Right kidney (tissue), 1 donor: ENCODE measurements at regions not wholly inside any gene's neighbourhood (a gene's known extent, or its start where the extent isn't known, plus 50 kb on each side); places are given as distances from the start of the nearest gene placed in this dataset.

Source experiments
- DNase-seq: peaks from one replicate; pipeline ENCODE4 v3.0.0-alpha.2; 2016

DNA sequence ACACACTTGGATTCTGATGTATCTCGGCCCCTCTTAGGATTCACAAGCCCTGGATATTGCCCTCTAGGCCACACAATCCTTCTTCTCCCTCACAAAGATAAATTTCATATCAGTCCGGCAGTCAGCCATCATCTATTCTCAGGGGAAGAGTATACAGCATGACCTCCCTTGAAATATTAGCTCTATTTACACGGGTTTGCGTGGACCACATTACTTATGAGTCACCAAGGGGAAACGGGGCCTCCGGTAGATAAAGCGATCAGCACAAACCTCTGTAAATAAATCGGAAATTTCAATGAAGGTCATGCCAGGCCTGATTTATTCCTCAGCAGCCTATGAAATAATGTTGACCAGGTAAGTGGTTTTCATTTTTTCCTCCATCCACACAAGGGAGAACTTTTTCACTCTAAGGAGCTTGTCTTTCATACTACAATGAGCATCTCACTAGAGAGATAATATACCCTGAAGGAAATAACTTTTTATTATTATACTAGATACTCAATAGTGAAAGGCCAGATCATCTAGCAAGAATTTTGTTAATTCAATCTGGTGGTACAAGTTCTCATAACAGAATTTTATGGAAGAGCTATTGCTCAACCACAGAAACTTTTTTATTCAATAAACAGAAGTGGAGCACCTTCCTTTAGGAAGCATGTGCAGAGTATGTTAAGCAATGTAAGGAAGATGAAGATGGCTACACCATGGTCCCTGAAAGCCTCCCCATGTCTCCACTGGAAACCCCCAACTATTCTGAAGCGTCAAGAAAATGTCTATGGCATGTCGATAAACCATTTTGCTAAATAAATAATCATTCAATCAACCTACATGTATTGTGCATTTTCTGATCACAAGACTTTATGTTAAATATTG is 125.2 kb upstream of the PIK3C3 start:
- DNase-seq = no peak

DNA sequence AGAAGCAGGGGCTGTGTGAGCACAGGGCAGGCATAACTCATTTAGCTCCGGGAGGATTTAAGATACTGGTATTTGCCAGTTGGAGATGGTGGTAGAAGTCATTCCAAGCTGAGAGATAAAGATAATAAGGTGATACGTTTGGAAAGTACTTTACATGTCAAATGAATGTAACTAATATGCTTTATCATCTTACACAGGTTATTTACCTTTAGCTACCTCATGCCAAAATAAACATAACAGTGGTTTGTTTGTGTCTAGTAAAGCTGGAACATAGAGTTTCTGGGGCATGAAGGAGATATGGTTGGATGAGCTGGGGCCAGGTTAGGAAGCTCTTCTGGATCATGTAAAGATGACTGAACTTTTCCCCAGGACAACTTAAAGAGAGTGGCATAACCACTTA is 126.9 kb upstream of the PIK3C3 start:
- no peak for DNase-seq

DNA sequence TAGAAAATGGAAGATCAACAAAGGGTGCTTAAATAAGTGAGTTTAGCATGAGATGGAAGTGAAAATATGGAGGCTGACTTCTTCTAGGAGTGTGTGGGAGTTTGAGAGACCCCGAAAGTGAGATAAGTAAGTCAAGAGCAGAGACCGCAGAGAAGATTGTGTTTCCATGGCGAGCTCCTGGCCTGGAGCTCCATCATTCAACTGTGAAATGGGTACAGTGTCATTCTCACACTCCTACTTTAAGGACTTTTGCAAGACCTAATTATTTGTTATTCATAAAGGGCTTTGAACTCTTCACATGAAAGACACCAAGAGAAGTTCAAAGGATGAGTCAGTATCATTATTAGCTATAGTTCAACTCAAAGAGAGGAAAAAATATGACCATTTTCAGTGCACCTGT is 134.2 kb upstream of the PIK3C3 start:
- DNase-seq = no peak

DNA sequence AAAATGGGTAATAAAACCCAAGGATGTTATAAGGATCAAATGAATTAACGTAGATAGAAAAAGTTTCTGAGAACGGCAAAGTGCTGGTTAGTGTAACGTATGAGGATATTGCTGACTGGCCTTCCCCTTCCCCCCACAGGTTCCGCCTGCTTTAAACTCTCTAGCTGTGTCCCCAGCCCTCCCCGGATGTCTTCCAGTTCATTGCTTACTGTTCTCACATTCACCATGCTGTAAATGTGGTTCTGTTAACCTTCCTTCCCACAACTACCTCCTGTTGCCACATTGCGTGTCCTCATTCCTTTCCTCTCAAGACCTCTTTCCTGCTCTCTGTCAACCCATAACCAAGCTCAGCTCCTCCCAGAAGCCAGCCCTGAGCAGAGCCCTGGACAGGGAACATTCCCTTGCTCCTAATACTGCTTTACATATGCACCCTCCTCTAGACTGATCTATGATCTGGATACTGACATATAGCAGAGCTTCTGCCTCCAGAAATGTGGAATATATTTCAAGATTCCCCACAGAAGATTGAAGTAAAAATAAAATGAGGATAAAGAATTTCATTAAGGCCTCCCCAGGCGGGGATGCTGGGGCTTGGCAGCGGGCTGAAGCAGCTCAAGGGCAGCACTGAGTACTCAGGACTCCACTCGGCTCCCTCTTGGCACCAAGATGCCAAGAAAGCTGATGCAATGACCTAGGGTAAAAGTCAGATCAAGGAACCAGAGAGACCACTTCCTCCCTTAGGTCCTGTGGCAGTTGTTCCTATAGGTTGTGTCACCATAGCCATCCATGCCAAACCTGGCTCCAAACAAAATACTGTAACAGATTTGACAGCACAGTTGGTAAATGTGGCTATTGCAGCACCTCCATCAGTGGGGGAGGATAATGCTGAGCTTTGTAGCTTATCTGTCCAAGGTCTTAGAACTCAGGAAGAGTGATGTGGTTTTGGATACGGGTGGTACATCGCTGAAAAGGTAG is 136.4 kb upstream of the PIK3C3 start:
- no peak for DNase-seq

GRCh38 chr18:41814651-41815050 is 140.4 kb upstream of the PIK3C3 start:
- no peak for DNase-seq

- no peak for DNase-seq
These were observed 145.4 kb upstream of the PIK3C3 start for GRCh38 chr18:41809652-41810051.

GRCh38 chr18:41805341-41805740 is 149.7 kb upstream of the PIK3C3 start:
- DNase-seq = no peak

GRCh38 chr18:41798879-41799278 is 156.2 kb upstream of the PIK3C3 start:
- DNase-seq = no peak

GRCh38 chr18:41790687-41791086 is 164.3 kb upstream of the PIK3C3 start:
- no peak for DNase-seq

GRCh38 chr18:41789001-41789400 is 166.0 kb upstream of the PIK3C3 start:
- DNase-seq = no peak

- DNase-seq = no peak
These were observed 171.2 kb upstream of the PIK3C3 start for GRCh38 chr18:41783879-41784278.

GRCh38 chr18:41783065-41783818 is 171.8 kb upstream of the PIK3C3 start:
- DNase-seq = no peak

DNA sequence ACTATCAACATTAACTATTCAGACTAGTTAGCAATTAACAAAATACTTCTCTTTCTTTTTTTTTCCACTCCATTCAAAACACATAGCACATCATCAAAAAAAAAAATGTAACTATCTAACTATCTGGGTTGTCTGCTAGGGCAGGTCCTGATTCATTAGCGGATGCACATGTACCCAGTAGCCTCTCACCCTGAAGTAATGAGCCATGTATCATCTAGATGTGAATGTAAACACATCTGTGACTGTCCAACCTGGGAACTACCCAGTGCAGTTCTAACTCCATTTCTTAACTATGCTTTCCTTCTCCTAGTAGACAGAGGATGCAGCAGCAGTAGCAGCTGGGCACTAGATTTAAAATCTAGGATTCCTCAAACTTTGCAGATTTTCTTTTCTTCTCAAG is 183.1 kb upstream of the PIK3C3 start:
- DNase-seq = no peak

GRCh38 chr18:41769265-41769664 is 185.8 kb upstream of the PIK3C3 start:
- no peak for DNase-seq

GRCh38 chr18:41768467-41768866 is 186.6 kb upstream of the PIK3C3 start:
- DNase-seq = no peak

DNA sequence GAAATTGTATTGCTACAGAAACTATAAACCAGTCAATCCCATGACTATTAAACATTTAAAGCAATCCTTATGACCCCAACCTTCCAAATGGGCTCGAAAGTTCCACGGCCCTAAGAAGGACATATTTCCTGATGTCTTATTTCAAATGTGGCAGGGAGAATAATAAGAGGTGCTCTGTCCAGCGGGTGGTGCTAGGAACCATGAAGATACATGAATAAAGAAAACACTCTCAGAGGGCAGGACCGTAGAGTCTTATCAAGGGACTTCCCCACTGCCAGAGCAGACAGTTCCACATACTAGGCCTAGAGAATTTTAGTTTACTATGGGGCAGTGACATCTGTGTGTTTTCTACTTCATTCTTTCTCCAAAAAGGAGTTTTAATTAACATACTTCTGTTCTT is 187.1 kb upstream of the PIK3C3 start:
- no peak for DNase-seq

DNA sequence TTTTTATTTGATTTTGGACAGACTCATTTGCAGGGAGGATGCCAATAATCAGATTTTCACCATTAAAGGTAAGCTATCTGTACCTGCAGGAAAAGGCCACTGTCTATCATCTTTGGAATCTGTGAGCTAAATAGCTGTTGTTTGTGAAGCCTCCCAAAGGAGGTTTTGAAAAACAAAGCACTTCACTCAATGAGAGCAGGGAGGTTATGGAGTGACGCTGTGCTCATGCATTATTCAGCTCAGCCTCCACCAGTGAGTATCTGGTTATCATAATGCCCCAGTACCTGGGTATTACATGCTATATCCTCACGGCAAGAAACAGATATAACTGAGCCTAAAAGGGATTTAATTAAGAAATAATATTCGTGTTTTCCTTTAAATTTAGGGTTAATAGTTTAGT is 189.6 kb upstream of the PIK3C3 start:
- DNase-seq = no peak

- DNase-seq = no peak
These were observed 191.7 kb upstream of the PIK3C3 start for GRCh38 chr18:41763361-41763760.

GRCh38 chr18:41761333-41762018 is 193.6 kb upstream of the PIK3C3 start:
- DNase-seq = no peak

- no peak for DNase-seq
These were observed 196.5 kb upstream of the PIK3C3 start for GRCh38 chr18:41758534-41758933.

- DNase-seq = no peak
These were observed 198.9 kb upstream of the PIK3C3 start for GRCh38 chr18:41756141-41756540.

DNA sequence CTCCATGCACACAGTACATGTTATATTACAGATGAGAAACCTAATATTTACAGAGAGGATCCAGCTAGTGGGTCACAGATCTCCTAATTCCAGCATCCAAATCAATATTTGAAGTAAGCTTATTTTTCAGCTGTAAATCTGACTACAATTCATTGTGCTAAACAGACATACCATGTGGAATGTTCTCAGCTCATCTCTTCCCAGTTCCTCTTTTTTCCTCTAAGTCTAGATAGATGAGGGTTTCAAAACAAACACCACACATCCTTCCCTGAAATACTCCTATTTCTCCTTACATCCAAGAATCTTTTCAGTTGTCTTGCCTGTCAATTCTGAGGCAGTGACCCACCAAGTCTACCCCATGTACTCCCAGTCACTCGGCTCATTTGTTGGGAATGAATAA is 200.7 kb upstream of the PIK3C3 start:
- no peak for DNase-seq
